Gastroesophageal sphincter (tissue), 4 donors: ENCODE measurements at regions not wholly inside any gene's neighbourhood (a gene's known extent, or its start where the extent isn't known, plus 50 kb on each side); places are given as distances from the start of the nearest gene placed in this dataset.
A peak's percentile ranks its signal among the peaks of the same experiment; 100 is the strongest.

Experiments used
- ATAC-seq: fragments of 150-250 bp; one replicate; pipeline ENCODE4 v1.9.1; 2016; ENCODE audit warnings: mild to moderate bottlenecking, moderate library complexity
- H3K27ac ChIP-seq, 4 donors: fragments of 200-600 bp; sonication (generic) in 3 of 4; 1 replicate in 3 of 4; 2 replicates in 1 of 4; pipeline ENCODE4 v1.5.1; 2016 to 2019
- H3K27me3 ChIP-seq: fragments of 200-600 bp; sonication (generic); one replicate; pipeline ENCODE4 v1.5.1; 2019
- H3K36me3 ChIP-seq, 2 donors: fragments of 200-600 bp; sonication (generic); one replicate each; pipeline ENCODE4 v1.5.1; 2019; ENCODE audit warnings: control low read depth in 1 of 2
- H3K4me1 ChIP-seq, 3 donors: fragments of 200-600 bp; sonication (generic); 1 replicate in 2 of 3; 2 replicates in 1 of 3; pipeline ENCODE4 v1.5.1; 2016 to 2019; ENCODE audit warnings: control low read depth in 2 of 3
- H3K4me3 ChIP-seq, 2 donors: fragments of 200-600 bp; sonication (generic); one replicate each; pipeline ENCODE4 v1.5.1; 2019; ENCODE audit warnings: mild to moderate bottlenecking in 1 of 2, moderate library complexity in 1 of 2
- H3K9me3 ChIP-seq, 3 donors: fragments of 200-600 bp; sonication (generic); one replicate each; pipeline ENCODE4 v1.5.1; 2017 to 2019; ENCODE audit warnings: control low read depth in 2 of 3
- CTCF ChIP-seq, 4 experiments: fragments of 200-600 bp in 2 of 4; fragments of 450-650 bp in 2 of 4; sonication (generic) in 1 of 4; IDR thresholded peaks; one replicate each; pipeline ENCODE4 v1.5.1; 2017 to 2019; ENCODE audit warnings: antibody characterized with exemption in 4 of 4, mild to moderate bottlenecking in 2 of 4, moderate library complexity in 2 of 4
- EP300 ChIP-seq: sonication (generic); formaldehyde crosslinking; IDR thresholded peaks from one replicate; pipeline ENCODE4 v1.6.1; 2017; ENCODE audit warnings: antibody characterized with exemption, mild to moderate bottlenecking
- POLR2A ChIP-seq, 2 donors: fragments of 450-650 bp; IDR thresholded peaks; one replicate each; pipeline ENCODE4 v1.6.1; 2017; ENCODE audit warnings: antibody characterized with exemption in 2 of 2, mild to moderate bottlenecking in 2 of 2, moderate library complexity in 1 of 2
- POLR2AphosphoS5 ChIP-seq: sonication (generic); formaldehyde crosslinking; IDR thresholded peaks from one replicate; pipeline ENCODE4 v1.6.1; 2017; ENCODE audit warnings: antibody characterized with exemption
- WGBS, 2 donors: methylation state at CpG; one replicate each; pipeline ENCODE4 v1.1.5; 2018; ENCODE audit warnings: low coverage in 1 of 2; 5-methylcytosine and 5-hydroxymethylcytosine counted together

- TF ChIP-seq CTCF (IDR thresholded peaks at IDR 0.05) = no peak
- peak; percentile 9 for TF ChIP-seq POLR2AphosphoS5
- Histone ChIP-seq H3K4me3 (no peak overlapping the region), H3K9me3 (no peaks in the 10 kb centered on the region), H3K27me3 (no peaks in the 10 kb centered on the region), H3K27ac (peak overlapping the region in 3 of 4 donors; percentile 19 to 35 (median 28)), H3K36me3 (no peaks in the 10 kb centered on the region), H3K4me1 (peaks cover 0 to 13% (median 10%) of the 10 kb centered on the region in 3 donors)
- no peak for ATAC-seq
Observed at GRCh38 chr2:189267925-189268579, 88.5 kb upstream of the COL5A2 start.

GRCh38 chr2:189268763-189269162, 89.2 kb upstream of the COL5A2 start:
- no peak overlapping the region for H3K4me3 ChIP-seq
- no peak for TF ChIP-seq POLR2A (IDR thresholded peaks at IDR 0.05)
- TF ChIP-seq EP300 = no peak
- no peak for TF ChIP-seq CTCF (IDR thresholded peaks at IDR 0.05)
- TF ChIP-seq POLR2AphosphoS5 = no peak
- 74 to 79% methylated on average over 2 of the region's 2 CpGs for WGBS, 2 donors
- no peak overlapping the region for H3K27ac ChIP-seq
- H3K9me3 ChIP-seq = no peaks in the 10 kb centered on the region
- ATAC-seq = no peak
- H3K27me3 ChIP-seq = no peaks in the 10 kb centered on the region
- peaks cover 0 to 13% (median 10%) of the 10 kb centered on the region in 3 donors for H3K4me1 ChIP-seq
- H3K36me3 ChIP-seq = no peaks in the 10 kb centered on the region

- Histone ChIP-seq H3K4me1 (no peaks in the 10 kb centered on the region), H3K4me3 (no peak overlapping the region), H3K27ac (no peak overlapping the region), H3K9me3 (no peaks in the 10 kb centered on the region), H3K27me3 (no peaks in the 10 kb centered on the region), H3K36me3 (no peaks in the 10 kb centered on the region)
- no peak for ATAC-seq
- TF ChIP-seq CTCF (IDR thresholded peaks at IDR 0.05) = no peak
- no peak for TF ChIP-seq POLR2A (IDR thresholded peaks at IDR 0.05)
- TF ChIP-seq EP300 = no peak
- no peak for TF ChIP-seq POLR2AphosphoS5
- WGBS, 2 donors = 43 to 50% methylated on average over 2 of the region's 2 CpGs
Observed at GRCh38 chr2:189273734-189274133, 94.2 kb upstream of the COL5A2 start.

GRCh38 chr2:189274361-189274760, 94.8 kb upstream of the COL5A2 start:
- H3K27me3 ChIP-seq = no peaks in the 10 kb centered on the region
- no peak overlapping the region for H3K4me3 ChIP-seq
- H3K9me3 ChIP-seq = no peaks in the 10 kb centered on the region
- no peak for ATAC-seq
- TF ChIP-seq POLR2A (IDR thresholded peaks at IDR 0.05) = no peak
- no peaks in the 10 kb centered on the region for H3K4me1 ChIP-seq
- no peak overlapping the region for H3K27ac ChIP-seq
- no peaks in the 10 kb centered on the region for H3K36me3 ChIP-seq

- peaks cover 0 to 7% (median 0%) of the 10 kb centered on the region in 3 donors for H3K4me1 ChIP-seq
- no peak overlapping the region for H3K27ac ChIP-seq
- H3K4me3 ChIP-seq = no peak overlapping the region
- TF ChIP-seq EP300 (no peak), POLR2AphosphoS5 (no peak), CTCF (IDR thresholded peaks at IDR 0.05) (no peak), POLR2A (IDR thresholded peaks at IDR 0.05) (no peak)
- WGBS, 2 donors = 78 to 80% methylated on average over 2 of the region's 2 CpGs
- no peaks in the 10 kb centered on the region for H3K9me3 ChIP-seq
- no peak for ATAC-seq
- no peaks in the 10 kb centered on the region for H3K36me3 ChIP-seq
- H3K27me3 ChIP-seq = no peaks in the 10 kb centered on the region
Observed at GRCh38 chr2:189276277-189276676, 96.7 kb upstream of the COL5A2 start.
